Esophagus squamous epithelium (tissue), 4 donors: ENCODE measurements at regions not wholly inside any gene's neighbourhood (a gene's known extent, or its start where the extent isn't known, plus 50 kb on each side); places are given as distances from the start of the nearest gene placed in this dataset.

Experiments
- POLR2A ChIP-seq, 4 donors: fragments of 450-650 bp; IDR thresholded peaks; one replicate each; pipeline ENCODE4 v1.6.1; 2017; ENCODE audit warnings: antibody characterized with exemption in 4 of 4, mild to moderate bottlenecking in 4 of 4, moderate library complexity in 3 of 4
- TF ChIP-seq, protein P1 (sequence below), 6 experiments: fragments of 450-650 bp in 4 of 6; fragments of 200-600 bp in 2 of 6; sonication (generic) in 2 of 6; IDR thresholded peaks; one replicate each; pipeline ENCODE4 v1.5.1; 2016 to 2019; ENCODE audit warnings: antibody characterized with exemption in 6 of 6, mild to moderate bottlenecking in 4 of 6, moderate library complexity in 4 of 6

DNA sequence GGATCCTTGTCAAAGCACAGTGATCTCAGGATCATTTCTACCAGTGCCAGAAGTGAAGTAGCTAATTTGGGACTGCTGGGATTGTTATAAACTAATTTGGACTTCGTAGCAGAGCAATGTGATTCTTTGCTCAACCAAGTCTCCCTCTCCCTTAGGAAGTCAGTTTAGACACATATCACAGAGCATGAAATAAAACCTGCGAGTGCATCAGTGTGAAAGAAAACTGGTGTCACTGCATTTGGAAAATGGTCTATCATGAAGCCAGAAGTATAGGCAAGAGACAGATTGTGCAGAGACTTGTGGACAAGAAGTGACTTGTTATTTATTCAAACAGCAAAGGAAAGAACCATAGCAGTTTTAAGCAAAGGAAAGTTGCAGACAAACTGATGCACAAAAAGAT, 560.5 kb upstream of the NRG3 start:
- TF ChIP-seq, protein P1, sequence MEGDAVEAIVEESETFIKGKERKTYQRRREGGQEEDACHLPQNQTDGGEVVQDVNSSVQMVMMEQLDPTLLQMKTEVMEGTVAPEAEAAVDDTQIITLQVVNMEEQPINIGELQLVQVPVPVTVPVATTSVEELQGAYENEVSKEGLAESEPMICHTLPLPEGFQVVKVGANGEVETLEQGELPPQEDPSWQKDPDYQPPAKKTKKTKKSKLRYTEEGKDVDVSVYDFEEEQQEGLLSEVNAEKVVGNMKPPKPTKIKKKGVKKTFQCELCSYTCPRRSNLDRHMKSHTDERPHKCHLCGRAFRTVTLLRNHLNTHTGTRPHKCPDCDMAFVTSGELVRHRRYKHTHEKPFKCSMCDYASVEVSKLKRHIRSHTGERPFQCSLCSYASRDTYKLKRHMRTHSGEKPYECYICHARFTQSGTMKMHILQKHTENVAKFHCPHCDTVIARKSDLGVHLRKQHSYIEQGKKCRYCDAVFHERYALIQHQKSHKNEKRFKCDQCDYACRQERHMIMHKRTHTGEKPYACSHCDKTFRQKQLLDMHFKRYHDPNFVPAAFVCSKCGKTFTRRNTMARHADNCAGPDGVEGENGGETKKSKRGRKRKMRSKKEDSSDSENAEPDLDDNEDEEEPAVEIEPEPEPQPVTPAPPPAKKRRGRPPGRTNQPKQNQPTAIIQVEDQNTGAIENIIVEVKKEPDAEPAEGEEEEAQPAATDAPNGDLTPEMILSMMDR (IDR thresholded peaks at IDR 0.05): no peak
- TF ChIP-seq POLR2A (IDR thresholded peaks at IDR 0.05): no peak
